Activated CD4-positive, alpha-beta T cell treated with anti-CD3 and anti-CD28 coated beads, Interleukin-2, amount 50 U/mL, for 16 hours (primary cell): ENCODE measurements at regions not wholly inside any gene's neighbourhood (a gene's known extent, or its start where the extent isn't known, plus 50 kb on each side); places are given as distances from the start of the nearest gene placed in this dataset.

ENCODE experiments used
- DNase-seq: peaks from one replicate; pipeline ENCODE4 v3.0.0-alpha.2; 2020

- no peak for DNase-seq
Measured at GRCh38 chr18:5091741-5092140, 105.3 kb downstream of the AKAIN1 start.

GRCh38 chr18:5075297-5075696, 121.8 kb downstream of the AKAIN1 start:
- no peak for DNase-seq

- DNase-seq: peak; percentile 32
Measured at GRCh38 chr18:5073026-5073944, 123.8 kb downstream of the AKAIN1 start.

- no peak for DNase-seq
Measured at GRCh38 chr18:5068851-5069250, 128.2 kb downstream of the AKAIN1 start.

- peak; percentile 27 for DNase-seq
Measured at GRCh38 chr18:5066380-5066977, 130.6 kb downstream of the AKAIN1 start.

GRCh38 chr18:5065615-5066014, 131.4 kb downstream of the AKAIN1 start:
- DNase-seq: no peak

- no peak for DNase-seq
Measured at GRCh38 chr18:5064841-5065370, 132.2 kb downstream of the AKAIN1 start.

GRCh38 chr18:5061785-5062184, 135.3 kb downstream of the AKAIN1 start:
- DNase-seq: no peak

GRCh38 chr18:5060543-5060942, 136.5 kb downstream of the AKAIN1 start:
- DNase-seq: no peak

GRCh38 chr18:5059696-5060032, 137.4 kb downstream of the AKAIN1 start:
- no peak for DNase-seq

GRCh38 chr18:5058768-5059695, 138.0 kb downstream of the AKAIN1 start:
- peak; percentile 1 for DNase-seq

- peak; percentile 53 for DNase-seq
Measured at GRCh38 chr18:5057386-5058348, 139.4 kb downstream of the AKAIN1 start.

- DNase-seq: no peak
Measured at GRCh38 chr18:5052491-5052890, 144.6 kb downstream of the AKAIN1 start.

- no peak for DNase-seq
Measured at GRCh38 chr18:5051207-5051606, 145.8 kb downstream of the AKAIN1 start.

GRCh38 chr18:5049124-5049523, 147.9 kb downstream of the AKAIN1 start:
- DNase-seq: no peak

- no peak for DNase-seq
Measured at GRCh38 chr18:5040476-5040875, 156.6 kb downstream of the AKAIN1 start.

GRCh38 chr18:5036523-5036922, 160.5 kb downstream of the AKAIN1 start:
- no peak for DNase-seq

GRCh38 chr18:5031216-5031615, 165.8 kb downstream of the AKAIN1 start:
- no peak for DNase-seq

- no peak for DNase-seq
Measured at GRCh38 chr18:5030636-5031035, 166.4 kb downstream of the AKAIN1 start.

- no peak for DNase-seq
Measured at GRCh38 chr18:5029592-5029991, 167.5 kb downstream of the AKAIN1 start.

- no peak for DNase-seq
Measured at GRCh38 chr18:5024741-5025140, 172.3 kb downstream of the AKAIN1 start.

- no peak for DNase-seq
Measured at GRCh38 chr18:5021558-5021957, 175.5 kb downstream of the AKAIN1 start.
